ENCODE measurements at regions not wholly inside any gene's neighbourhood (a gene's known extent, or its start where the extent isn't known, plus 50 kb on each side); places are given as distances from the start of the nearest gene placed in this dataset.

GRCh38 chr7:46547044-46547443 is 626.0 kb upstream of the IGFBP3 start:
- Histone ChIP-seq H3K9ac (ENCODE audit: low read depth, low read length) (no peak overlapping the region), H2BK20ac (ENCODE audit: low read depth, low read length) (no peak overlapping the region), H3K27ac (ENCODE audit: insufficient read depth, low read length) (no peak overlapping the region), H2AK5ac (ENCODE audit: low read depth, low read length) (no peak overlapping the region), H3K4me1 (ENCODE audit: control insufficient read depth, insufficient read depth, low read length) (peaks cover 4% of the 10 kb centered on the region; the same call in 1 of the 2 replicates), H3K36me3 (ENCODE audit: control insufficient read depth, insufficient read depth, low read length) (no peaks in the 10 kb centered on the region), H3K79me1 (ENCODE audit: low read depth in 1 of 2, low read length in 2 of 2) (no peaks in the 10 kb centered on the region), H3K4me3 (ENCODE audit: insufficient read depth, low read depth, low read length) (no peak overlapping the region), H4K8ac (ENCODE audit: low read depth in 2 of 2, low read length in 2 of 2) (no peak overlapping the region), H2BK15ac (ENCODE audit: low read depth, low read length) (no peak overlapping the region), H2BK120ac (ENCODE audit: low read depth, low read length) (no peak overlapping the region), H3K23ac (ENCODE audit: low read depth, low read length) (no peak overlapping the region), H3K4ac (ENCODE audit: low read depth, low read length) (no peak overlapping the region), H4K91ac (ENCODE audit: insufficient read depth, low read depth, low read length) (no peak overlapping the region), H3K9me1 (ENCODE audit: insufficient read depth, low read length) (peaks cover 3% of the 10 kb centered on the region), H4K20me1 (ENCODE audit: insufficient read depth, low read length) (no peaks in the 10 kb centered on the region), H3K56ac (ENCODE audit: extremely low read depth, insufficient read depth, low read length) (no peak overlapping the region), H2AFZ (replicated peaks; ENCODE audit: low read length, poor library complexity) (no peak overlapping the region), H3K27me3 (ENCODE audit: control insufficient read depth, insufficient read depth, low read length) (no peaks in the 10 kb centered on the region), H3K18ac (ENCODE audit: low read depth, low read length) (no peak overlapping the region), H4K5ac (ENCODE audit: low read depth, low read length) (no peak overlapping the region), H3K4me2 (ENCODE audit: low read depth, low read length) (no peak overlapping the region), H3K14ac (replicated peaks; ENCODE audit: low read depth, low read length) (no peak overlapping the region), H2AK9ac (replicated peaks; ENCODE audit: low read depth, low read length, poor library complexity) (no peak overlapping the region), H3K9me3 (ENCODE audit: control insufficient read depth, insufficient read depth, low read length) (no peaks in the 10 kb centered on the region), H2BK5ac (ENCODE audit: low read depth, low read length, poor library complexity, severe bottlenecking) (no peak overlapping the region)
- in situ Hi-C loops (cut with MboI; ENCODE audit: low sequenced_read_pairs), result no loop called here
- intact Hi-C loops (cut with micrococcal nuclease), result no loop called here
- dilution Hi-C loops (cut with HindIII; ENCODE audit: low sequenced_read_pairs, unreplicated experiment), result no loop called here
- no peak for ATAC-seq (ENCODE audit: low read depth)
- ChIA-PET POLR2A (ENCODE audit: unreplicated experiment) (no interaction called here), CTCF (no interaction called here)
- BruUV-seq (replicated peaks), result no TSS peak
- DNase-seq, result no peak
- TF ChIP-seq POLR2A (IDR thresholded peaks at IDR 0.05; ENCODE audit: low read depth, low read length), result no peak
- TF ChIP-seq FOS (IDR thresholded peaks at IDR 0.05; ENCODE audit: low read depth, low read length), result no peak
- TF ChIP-seq RAD21 (IDR thresholded peaks at IDR 0.05; ENCODE audit: low read length), result no peak
- TF ChIP-seq ELK1 (IDR thresholded peaks at IDR 0.05; ENCODE audit: borderline replicate concordance, low read depth, low read length), result no peak
- no peak for TF ChIP-seq RCOR1 (IDR thresholded peaks at IDR 0.05; ENCODE audit: insufficient replicate concordance, low read length)
- no peak for TF ChIP-seq MAZ (IDR thresholded peaks at IDR 0.05; ENCODE audit: borderline replicate concordance, low read depth, low read length)
- TF ChIP-seq CEBPB (IDR thresholded peaks at IDR 0.05; ENCODE audit: low read depth, low read length), result no peak
- no peak for TF ChIP-seq CTCF (conservative IDR thresholded peaks at IDR 0.05; ENCODE audit: low read depth, low read length)
- no peak for TF ChIP-seq RFX5 (IDR thresholded peaks at IDR 0.05; ENCODE audit: low read depth, low read length)
- no peak for TF ChIP-seq SMC3 (IDR thresholded peaks at IDR 0.05; ENCODE audit: low read depth, low read length)
- no peak for TF ChIP-seq USF2 (IDR thresholded peaks at IDR 0.05; ENCODE audit: low read depth, low read length)
- TF ChIP-seq NFE2L2 (IDR thresholded peaks at IDR 0.05; ENCODE audit: low read depth, low read length), result no peak
- TF ChIP-seq CHD1 (IDR thresholded peaks at IDR 0.05; ENCODE audit: low read depth, low read length), result no peak
- no peak for TF ChIP-seq MXI1 (IDR thresholded peaks at IDR 0.05; ENCODE audit: borderline replicate concordance, low read depth, low read length)
- TF ChIP-seq MAFK (IDR thresholded peaks at IDR 0.05; ENCODE audit: low read depth, low read length), result no peak
- TF ChIP-seq BHLHE40 (IDR thresholded peaks at IDR 0.05; ENCODE audit: low read depth, low read length), result no peak

Measured in IMR-90 (cell line).